ENCODE measurements at regions not wholly inside any gene's neighbourhood (a gene's known extent, or its start where the extent isn't known, plus 50 kb on each side); places are given as distances from the start of the nearest gene placed in this dataset.
"Not testable (repeated sequence)": the region's sequence is repeated elsewhere in the genome, so short reads cannot be mapped to it uniquely, and the experiment has no call there.

DNA sequence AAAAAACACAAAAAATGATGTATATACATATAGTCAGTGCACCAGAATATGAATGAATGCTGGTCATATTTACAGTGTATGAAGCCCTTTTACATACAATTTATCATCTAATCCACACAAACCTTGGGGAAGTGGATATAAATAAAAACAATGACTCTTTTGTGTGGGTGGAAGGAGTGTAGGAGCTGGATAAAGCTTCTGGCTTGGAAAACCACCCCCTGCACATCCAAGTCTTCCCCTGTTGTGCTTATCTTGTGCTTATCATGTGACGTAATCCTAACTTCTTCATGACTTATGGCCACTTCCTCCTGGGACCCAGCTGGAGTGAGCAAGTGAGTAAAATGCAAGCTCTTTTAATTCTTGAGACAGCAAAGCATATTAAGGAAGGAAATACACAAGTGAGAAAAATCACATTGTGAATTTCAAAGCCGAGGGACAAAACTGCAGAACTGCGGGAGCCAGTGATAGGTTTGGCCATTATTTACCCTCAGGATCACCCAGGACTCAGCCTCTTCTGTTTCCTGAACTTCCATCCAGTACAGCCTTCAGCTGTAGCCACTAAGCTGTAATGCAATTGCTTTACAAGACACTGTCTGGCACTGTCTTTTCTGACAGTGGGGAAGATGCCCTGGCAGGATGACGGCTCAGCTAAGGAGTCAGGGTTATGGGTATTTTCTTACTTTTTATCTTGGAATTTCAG is 104.0 kb upstream of the PPM1J start:
- DNase-seq (ENCODE audit: low spot score), result peak; percentile 39

- no peak for DNase-seq (ENCODE audit: low spot score)
Measured at GRCh38 chr1:112817555-112818373, 102.6 kb upstream of the PPM1J start.

GRCh38 chr1:112815376-112815775 is 100.2 kb upstream of the PPM1J start:
- DNase-seq (ENCODE audit: low spot score), result no peak

DNA sequence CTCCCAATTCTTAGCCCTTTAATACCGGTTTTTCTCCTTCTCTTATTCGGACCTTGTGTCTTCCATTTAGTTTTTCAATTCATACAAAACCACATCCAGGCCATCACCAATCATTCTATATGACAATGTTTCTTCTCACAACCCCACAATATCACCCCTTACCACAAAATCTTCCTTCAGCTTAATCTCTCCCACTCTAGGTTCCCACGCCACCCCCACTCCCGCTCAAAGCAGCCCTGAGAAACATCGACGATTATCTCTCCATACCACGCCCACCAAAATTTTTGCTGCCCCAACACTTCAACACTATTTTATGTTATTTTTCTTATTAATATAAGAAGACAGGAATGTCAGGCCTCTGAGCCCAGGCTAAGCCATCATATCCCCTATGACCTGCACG is 99.5 kb upstream of the PPM1J start:
- DNase-seq (ENCODE audit: low spot score), result not testable (repeated sequence)

GRCh38 chr1:112808861-112809684 is 93.9 kb upstream of the PPM1J start:
- DNase-seq (ENCODE audit: low spot score), result peak; percentile 91

DNA sequence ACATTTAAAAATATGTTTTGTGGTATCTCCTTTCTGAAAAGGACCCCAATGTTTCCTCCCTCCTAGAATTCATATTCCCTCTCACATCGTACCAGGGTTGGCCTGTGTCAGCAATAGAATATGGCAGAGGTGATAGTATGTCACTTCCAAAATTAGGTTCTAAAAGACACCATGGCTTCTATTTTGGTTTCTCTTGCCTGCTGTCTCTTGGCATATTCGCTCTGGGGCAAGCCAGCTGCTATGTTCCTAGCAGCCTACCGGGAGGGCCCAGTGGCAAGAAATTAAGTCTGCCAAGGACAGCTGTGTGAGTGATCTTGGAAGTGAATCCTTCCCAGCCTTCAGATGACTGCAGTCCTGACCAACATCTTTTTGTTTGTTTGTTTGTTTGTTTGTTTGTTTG is 92.9 kb upstream of the PPM1J start:
- DNase-seq (ENCODE audit: low spot score), result no peak

- DNase-seq (ENCODE audit: low spot score), result no peak
Measured at GRCh38 chr1:112807117-112807516, 92.0 kb upstream of the PPM1J start.

DNA sequence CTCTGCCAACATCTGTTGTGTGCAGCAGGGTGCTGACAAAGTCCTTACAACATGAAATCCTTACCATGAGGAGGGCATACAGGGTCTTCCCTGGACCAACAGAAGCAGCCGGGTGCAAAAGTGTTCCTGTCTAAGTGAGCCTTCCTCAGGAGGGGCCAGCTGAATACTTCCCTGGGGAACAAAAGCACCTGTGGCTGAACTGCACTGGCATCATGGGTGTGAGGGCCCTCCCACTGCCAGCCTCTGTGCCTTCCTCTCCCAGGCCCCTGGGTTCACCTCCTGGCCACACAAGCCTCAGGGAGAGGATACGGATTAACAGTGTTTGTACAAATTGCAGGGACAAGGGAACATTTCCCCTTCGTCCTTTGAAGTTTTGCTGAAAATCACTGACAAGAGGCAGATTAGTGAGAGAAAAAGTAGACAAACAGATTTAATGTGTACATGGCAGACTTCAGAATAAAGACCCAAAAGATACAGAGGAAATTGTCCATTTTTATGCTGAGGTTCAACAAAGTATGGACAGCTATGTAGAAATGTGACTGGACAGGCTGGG is 91.0 kb upstream of the PPM1J start:
- no peak for DNase-seq (ENCODE audit: low spot score)

DNA sequence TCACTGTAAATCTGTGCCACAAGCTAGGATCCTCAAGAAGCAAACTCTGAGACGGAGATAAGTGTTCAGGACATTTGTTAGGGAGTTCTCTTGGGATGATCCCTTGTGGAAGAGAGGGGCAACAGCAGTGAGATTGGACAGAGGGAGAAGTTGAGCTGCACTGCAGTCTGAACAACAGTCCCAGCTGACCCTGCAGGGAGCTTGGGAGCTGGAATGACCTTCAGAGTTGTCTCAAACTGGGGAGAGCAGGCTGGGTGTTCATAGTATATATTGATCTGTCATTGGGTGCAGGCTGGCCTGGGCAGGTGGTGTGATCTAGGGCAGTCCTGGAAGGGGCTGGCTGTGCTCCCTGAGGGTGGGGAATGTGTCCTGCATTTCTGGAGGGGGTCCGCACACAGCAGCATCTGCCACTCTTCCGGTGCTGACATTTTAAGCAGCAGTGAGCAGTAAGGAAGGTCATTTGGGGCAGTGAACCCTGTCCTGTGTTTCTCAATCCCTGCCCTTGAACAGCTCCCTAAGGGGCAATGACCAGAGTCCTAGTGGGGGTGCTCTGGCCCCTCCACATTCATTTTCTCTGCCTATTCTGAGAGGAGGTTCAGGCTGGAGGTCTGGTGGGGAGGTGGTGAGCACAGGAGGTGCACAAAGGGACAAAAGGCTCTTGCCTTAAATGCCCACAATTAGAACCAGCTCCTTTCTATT is 90.2 kb upstream of the PPM1J start:
- no peak for DNase-seq (ENCODE audit: low spot score)

- DNase-seq (ENCODE audit: low spot score), result peak; percentile 91
Measured at GRCh38 chr1:112803906-112804762, 89.0 kb upstream of the PPM1J start.

DNA sequence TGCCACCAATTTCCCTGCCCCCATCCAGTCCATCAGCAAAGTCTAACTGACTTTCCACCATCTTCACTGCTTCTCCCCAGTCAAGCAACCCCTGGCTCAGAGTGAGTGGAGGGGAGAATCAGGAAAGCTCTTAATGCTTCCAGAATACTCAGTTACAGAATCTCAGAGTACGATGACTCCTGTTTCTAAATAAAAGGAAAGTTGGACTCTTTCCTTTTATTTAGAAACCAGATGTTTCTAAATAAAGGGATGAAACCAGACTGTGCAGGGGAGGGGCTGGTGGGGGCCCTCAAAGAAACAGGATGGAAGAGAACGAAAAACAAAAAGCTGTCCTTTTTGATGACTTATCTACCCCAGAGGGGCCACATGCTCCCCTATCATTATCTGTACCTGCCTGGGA is 85.2 kb upstream of the PPM1J start:
- DNase-seq (ENCODE audit: low spot score), result no peak

- DNase-seq (ENCODE audit: low spot score), result no peak
Measured at GRCh38 chr1:112798292-112798691, 83.2 kb upstream of the PPM1J start.

DNA sequence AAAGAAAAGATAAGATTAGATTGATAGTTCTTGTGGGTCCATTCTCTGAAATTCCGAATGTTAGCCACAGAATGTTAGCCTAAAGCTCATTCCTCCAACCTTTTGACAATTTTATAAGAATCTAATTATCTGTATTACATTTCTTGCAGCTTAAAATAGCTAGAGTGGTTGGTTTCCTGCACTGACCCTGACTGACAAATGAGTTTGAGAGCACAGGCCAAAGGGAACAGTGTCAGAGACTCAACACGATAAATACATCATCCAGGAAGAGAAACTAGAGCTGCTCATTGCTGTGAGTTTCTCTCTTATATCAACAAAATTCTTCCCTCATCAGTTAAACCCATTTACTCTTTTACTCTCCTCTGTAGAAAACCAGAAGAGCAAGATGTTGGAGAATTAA is 82.1 kb upstream of the PPM1J start:
- DNase-seq (ENCODE audit: low spot score), result no peak

DNA sequence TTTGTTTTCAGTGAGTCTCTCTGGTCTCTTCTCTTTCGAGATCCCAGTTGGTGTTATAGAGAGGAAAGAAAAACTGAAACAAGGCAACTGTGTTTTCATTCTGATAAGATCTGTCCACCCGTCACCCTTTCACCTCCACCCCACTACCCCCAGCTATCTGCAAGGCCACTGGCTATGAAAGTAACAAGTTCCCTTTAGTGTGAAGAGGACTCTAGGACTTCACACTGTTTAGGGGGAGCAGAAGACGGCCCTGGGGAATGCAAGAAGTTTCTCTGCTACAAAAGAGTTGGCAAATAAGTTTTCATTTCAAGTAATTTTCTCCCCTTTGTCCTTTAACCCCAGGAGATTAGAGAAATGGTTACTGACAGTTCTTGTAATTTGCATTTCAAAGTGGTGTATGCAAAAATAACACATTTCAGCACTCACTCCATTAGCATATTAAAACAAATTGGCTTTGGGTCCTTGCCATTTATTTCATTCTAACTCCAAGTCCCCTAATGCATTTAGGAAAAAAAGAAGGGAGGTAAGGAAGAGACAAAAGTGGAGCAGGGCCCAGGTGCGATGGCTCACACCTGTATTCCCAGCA is 79.6 kb upstream of the PPM1J start:
- DNase-seq (ENCODE audit: low spot score), result no peak

GRCh38 chr1:112793631-112794565 is 78.8 kb upstream of the PPM1J start:
- no peak for DNase-seq (ENCODE audit: low spot score)

DNA sequence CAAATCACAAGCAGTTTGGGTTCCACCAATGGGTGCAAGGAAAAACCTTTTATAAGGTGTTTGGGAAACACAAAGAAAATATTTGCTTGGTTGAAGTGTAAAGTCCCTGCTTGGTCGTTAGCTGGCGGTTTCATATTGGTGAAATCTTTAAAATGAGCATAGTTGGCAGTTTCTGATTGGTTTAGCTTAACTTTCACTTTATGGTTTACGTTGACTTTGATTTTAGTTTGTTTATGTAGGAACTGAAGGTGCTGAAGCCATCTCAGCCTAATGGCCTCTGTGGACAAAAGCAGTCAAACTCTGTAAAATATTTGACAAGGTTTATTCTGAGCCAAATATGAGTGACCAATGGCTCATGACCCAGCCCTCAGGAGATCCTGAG is 76.6 kb upstream of the PPM1J start:
- no peak for DNase-seq (ENCODE audit: low spot score)

- no peak for DNase-seq (ENCODE audit: low spot score)
Measured at GRCh38 chr1:112790920-112791722, 76.0 kb upstream of the PPM1J start.

DNA sequence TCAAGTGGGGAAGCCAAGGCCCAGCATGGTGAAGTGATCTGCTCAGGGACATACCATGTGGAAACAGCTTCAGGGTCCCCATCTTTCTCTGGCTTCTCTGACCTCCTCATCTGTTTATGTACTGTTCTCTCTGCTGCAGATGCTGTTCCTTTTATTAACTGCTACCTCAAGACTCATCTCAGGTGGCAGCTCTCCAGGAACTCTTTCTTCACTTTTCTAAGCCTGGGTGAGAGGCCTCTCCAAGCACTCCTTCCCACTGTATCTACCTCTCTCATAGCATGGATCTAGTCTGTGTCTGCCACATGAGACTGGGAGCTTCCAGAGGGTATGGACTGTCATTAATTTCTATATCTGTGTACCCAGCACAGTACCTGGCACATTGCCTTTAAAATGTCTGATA is 73.4 kb upstream of the PPM1J start:
- no peak for DNase-seq (ENCODE audit: low spot score)

GRCh38 chr1:112788054-112788453 is 72.9 kb upstream of the PPM1J start:
- no peak for DNase-seq (ENCODE audit: low spot score)

Measured in AG20443 (cell line).